ENCODE measurements at regions not wholly inside any gene's neighbourhood (a gene's known extent, or its start where the extent isn't known, plus 50 kb on each side); places are given as distances from the start of the nearest gene placed in this dataset.

GRCh38 chr10:18879284-18879683 is 169.3 kb upstream of the MALRD1 start:
- TF ChIP-seq CTCF (IDR thresholded peaks at IDR 0.05) (no peak), POLR2A (IDR thresholded peaks at IDR 0.05) (no peak)

All from Peyer's patch (tissue), 4 donors.